Dedifferentiated amniotic fluid mesenchymal stem cell (primary cell): ENCODE measurements at regions not wholly inside any gene's neighbourhood (a gene's known extent, or its start where the extent isn't known, plus 50 kb on each side); places are given as distances from the start of the nearest gene placed in this dataset.
A peak's percentile ranks its signal among the peaks of the same experiment; 100 is the strongest.

Source experiments
- DNase-seq: peaks from one replicate; pipeline ENCODE4 v3.0.0-alpha.2; 2016; ENCODE audit errors: extremely low spot score

GRCh38 chr5:33324667-33325307, 116.0 kb upstream of the TARS1 start:
- DNase-seq: no peak

DNA sequence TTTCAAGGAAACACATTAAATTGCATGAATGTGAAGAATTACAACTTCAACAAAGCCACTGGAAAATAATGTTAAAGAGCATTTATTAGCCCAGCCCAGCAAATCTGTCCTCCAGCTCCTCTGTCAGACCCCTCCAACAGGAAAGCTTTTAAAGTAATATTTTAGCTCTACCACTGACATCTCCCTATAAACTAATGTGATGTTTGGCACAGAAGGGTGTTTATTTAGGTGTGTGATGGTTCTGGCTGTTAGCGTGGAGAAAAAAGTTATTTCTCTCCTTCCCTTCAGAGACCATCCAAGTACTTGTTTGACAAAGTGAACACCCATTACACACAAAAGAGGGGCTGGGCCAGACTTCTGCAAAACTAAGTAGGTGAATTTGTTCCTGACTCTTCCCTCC, 111.9 kb upstream of the TARS1 start:
- no peak for DNase-seq

- DNase-seq: no peak
These were observed 110.9 kb upstream of the TARS1 start for GRCh38 chr5:33329891-33330290.

DNA sequence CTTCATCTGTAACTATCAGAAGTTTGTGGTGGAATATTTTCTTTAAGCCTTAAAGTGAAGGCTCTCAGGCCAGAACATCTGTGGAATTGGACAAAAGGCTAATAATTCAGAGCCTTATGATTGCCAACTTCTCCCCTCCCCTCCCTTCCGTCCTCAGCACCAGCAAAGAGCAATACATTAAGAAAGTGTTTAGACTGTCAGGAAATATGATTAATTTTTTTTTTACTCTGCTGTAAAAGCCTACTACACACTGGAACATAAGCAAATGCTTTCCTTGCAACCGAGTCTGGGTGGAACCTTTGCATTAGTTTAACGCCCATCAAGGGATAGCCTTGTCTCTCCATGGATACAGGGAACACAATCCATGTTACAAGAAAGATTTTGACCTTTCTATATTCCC, 110.3 kb upstream of the TARS1 start:
- DNase-seq: no peak

DNA sequence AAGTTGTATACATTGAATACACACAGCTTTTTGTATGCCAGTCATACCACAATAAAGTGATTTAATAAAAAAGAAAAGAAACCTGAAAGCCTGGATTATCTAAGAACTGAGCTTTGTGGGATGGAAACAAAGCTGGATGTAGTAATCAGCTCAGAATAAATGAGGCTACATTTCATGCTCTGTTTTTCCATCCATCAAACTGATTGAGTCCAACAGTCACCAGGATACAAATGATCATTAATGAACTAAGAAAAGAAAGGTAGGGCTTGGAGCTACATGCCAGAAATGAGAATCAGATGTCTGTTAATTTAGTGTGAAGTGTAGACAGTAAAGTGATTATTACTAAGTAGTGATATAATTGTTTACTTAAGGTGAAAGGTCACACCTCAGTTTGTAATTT, 109.8 kb upstream of the TARS1 start:
- DNase-seq: no peak

DNA sequence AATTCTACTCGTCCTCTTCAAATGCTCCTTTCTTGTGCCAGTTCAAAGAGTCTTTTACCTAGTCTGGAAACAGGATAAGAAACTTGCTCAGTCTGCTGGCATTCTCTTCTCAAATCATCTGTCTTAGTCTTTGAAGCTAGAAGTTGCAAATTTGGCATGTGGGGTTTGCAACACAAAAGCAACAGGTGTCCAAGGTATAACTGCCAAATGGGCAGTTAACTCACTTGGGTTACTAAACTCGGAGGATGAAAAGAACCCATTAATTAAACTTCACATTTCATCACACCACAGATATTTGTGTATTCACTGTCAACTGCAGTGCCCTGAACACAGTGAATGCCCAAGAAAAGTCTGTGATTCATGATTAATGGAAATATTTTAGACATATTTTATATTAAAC, 108.0 kb upstream of the TARS1 start:
- DNase-seq: no peak

GRCh38 chr5:33334829-33335228, 105.9 kb upstream of the TARS1 start:
- DNase-seq: no peak

DNA sequence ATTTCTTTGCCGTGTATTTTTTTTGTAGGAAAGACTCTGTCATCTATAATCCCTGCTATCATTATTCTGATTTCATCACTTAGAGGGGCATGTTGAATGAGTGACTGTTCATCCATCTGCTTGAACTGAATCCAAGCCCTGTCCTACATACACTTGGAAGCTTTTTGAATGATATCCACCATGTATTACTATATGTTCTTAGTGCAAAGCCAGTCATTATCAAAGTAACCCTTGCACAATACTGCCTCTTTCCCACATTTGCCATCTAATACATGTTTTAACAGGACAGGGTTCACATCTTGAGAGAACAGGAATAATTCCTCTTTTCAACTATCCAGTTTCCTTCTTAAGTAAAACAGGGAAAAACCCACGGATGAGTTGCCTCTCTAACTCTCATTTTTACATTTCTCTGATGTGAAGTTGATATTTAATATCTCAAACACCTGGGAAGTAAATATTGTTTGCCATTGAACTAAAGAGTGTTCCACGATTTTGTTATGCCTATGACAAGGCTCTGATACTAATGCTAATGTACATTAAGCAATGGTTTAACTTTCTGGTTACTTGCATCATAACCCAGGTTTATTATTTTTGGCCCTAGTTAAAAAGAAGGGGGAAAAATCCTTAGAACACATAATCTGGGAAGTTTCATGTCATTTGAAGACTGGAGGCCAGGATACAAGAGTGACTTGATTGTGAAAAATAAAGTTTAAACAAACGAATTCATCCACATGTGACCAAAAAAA, 103.7 kb upstream of the TARS1 start:
- no peak for DNase-seq

GRCh38 chr5:33337637-33337992, 103.2 kb upstream of the TARS1 start:
- DNase-seq: no peak

DNA sequence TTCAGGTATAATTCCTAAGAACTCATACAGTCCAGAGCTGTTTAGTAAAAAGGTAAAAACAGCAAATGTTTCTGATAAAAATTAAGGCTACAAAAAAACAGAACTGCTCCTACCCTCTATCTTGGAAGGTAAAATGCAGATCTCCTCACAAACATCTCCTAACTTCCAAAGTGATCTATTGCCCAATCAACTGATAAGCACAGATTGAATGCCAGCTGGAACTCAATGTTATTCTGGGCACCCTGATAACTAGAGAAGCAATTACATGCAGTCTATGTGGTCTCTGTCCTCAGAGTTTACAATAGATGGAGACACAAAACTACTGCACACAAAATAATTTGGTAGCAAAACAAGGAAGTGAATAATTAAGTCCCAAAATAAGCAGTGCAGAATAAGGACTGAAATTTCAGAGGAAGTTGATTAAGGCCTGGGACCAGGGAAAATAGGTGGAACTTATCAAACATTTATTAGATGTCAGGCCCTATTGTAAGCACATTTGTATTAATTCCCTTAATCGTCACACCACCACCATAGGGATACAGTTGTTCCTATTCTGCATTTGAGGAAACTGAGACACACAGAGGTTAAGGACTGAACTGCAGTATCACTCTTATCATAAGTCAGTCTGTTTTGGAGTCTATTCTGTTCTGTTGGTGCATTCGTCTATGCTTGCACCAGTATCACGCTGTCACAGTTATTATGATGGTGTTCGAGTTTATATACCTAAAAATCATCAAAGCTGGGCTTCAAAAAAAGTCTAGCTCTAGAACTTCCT, 102.2 kb upstream of the TARS1 start:
- no peak for DNase-seq

GRCh38 chr5:33339413-33339812, 101.4 kb upstream of the TARS1 start:
- no peak for DNase-seq

DNA sequence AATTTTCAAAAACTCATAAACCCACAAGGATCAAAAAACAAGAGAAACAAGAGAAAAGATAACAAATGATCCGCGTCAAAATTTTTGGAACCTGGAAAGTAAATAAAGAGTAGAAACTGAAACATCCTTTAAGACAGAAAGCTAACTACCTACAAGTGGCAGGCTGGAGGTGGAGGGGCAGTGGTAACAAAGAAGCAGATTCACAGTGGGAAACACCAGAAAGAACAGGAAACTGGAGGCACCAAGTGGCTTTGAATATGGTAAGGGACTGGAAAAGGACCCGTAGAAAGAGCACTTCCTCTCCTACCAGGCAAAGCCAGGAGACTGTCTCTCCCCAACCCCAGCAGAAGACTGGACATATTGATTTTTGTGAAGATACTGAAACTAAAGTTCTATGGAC, 100.6 kb upstream of the TARS1 start:
- DNase-seq: no peak

GRCh38 chr5:33341351-33341750, 99.4 kb upstream of the TARS1 start:
- no peak for DNase-seq

DNA sequence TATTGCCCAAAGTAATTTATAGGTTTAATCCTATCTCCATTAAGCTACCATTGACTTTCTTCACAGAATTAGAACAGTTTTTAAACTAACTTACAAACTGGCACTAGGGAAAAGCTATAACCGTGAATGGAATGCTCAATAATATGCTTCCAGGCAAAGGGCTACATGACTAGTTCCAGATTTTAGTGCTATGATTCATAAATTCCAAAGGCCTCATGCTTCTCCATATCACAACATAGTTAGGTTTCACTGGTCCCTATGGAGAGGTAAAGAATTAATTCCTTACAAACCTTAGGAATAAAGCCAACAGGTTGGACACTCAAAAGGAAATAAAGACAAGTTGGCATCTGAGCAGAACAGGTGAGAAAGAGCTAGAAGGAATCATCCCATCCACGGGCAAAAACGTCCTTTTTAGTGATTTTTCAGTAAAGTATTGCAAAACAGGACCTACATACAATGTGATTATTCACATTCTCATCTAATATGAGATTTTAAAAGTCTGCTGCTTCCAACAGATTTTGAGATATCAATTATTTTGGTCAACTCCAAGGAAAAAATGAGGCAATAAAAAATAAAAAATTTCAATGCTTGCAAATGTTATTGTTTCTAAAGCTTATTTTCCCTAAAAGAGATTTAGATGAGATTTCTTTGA, 97.0 kb upstream of the TARS1 start:
- DNase-seq: peak; percentile 93

GRCh38 chr5:33346534-33346933, 94.2 kb upstream of the TARS1 start:
- no peak for DNase-seq

DNA sequence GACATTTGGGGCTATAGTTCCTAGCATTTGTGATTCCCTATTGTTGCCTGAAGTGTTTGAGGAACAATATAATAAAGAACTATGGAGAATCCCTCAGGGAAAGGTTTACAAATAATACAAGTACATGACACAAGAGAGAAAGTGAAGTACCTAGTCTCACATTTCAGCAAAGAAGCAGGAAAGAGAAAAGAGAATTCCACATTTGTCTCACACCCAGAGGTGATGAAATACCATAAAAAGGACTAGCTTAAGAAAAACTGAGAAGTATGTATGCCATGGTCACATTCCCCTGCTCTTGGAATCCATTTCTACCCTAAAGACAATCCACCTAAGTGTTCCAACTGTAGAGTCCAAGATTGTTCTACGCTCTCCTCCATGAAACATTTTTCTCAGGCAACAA, 79.0 kb upstream of the TARS1 start:
- DNase-seq: no peak

GRCh38 chr5:33362915-33363314, 77.8 kb upstream of the TARS1 start:
- no peak for DNase-seq

- no peak for DNase-seq
These were observed 77.2 kb upstream of the TARS1 start for GRCh38 chr5:33363537-33363936.

- DNase-seq: no peak
These were observed 76.4 kb upstream of the TARS1 start for GRCh38 chr5:33364406-33364805.

DNA sequence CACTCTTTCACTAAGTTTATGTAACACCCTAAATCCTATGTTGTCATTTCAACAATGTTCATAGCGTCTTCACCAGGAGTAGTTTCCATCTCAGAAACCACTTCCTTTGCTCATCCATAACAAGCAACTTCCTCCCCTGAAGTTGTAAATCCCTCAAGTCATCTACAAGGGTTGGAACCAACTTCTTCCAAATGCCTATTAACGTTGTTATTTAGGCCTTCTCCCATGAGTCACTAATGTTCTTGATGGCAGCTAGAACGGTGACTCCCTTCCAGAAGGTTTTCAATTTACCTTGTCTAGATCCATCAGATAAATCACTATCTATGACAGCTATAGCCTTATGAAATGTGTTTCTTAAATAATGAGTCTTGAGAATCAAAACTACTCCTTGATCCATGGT, 73.3 kb upstream of the TARS1 start:
- DNase-seq: no peak

- peak; percentile 43 for DNase-seq
These were observed 71.0 kb upstream of the TARS1 start for GRCh38 chr5:33369485-33370465.
